GM19438 (cell line): ENCODE measurements at regions not wholly inside any gene's neighbourhood (a gene's known extent, or its start where the extent isn't known, plus 50 kb on each side); places are given as distances from the start of the nearest gene placed in this dataset.
A peak's percentile ranks its signal among the peaks of the same experiment; 100 is the strongest.
"Not testable (repeated sequence)": the region's sequence is repeated elsewhere in the genome, so short reads cannot be mapped to it uniquely, and the experiment has no call there.

Source experiments
- ATAC-seq: cut with Tn5 transposase; IDR thresholded peaks from one replicate; pipeline ENCODE4 v1.9.1; 2021; ENCODE audit warnings: low read depth; ENCODE audit not compliant: unreplicated experiment

DNA sequence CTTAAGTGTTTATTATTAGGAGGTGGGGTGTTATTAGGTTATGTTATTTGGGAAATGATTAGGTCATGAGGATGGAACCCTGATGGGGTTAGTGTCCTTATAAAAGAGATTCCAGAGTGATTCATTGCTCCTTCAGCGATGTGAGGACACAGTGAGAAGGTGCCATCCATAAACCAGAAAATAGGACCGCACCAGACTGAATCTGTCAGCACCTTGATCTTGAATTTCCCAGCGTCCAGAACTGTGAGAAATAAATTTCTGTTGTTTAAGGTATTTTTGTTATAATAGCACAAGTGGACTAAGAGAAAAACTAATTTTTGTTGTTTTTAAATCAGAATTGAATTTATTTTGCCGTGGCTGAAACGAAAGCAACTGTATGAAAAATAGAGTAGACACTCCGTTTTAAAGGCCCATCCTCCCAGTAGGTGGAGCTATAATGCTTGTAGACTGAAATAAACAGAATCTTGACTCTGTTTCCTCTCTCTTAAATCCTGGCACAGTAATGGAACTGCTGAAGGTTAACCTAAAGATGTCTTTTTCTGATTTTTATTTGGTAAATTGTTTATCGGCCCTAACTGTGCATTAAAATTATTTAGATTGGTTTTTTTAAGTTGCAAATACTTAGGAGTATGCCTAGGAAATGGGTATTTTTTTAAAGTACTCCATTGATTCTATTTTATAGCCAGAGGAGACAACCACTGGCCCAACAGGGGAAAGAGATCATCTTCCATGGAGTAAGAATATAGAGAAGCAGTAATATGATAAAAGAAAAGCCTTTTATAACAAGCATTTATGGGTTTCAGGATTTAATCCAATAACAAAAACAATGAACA is 133.2 kb upstream of the ADAMTS3 start:
- ATAC-seq = peak; percentile 72

DNA sequence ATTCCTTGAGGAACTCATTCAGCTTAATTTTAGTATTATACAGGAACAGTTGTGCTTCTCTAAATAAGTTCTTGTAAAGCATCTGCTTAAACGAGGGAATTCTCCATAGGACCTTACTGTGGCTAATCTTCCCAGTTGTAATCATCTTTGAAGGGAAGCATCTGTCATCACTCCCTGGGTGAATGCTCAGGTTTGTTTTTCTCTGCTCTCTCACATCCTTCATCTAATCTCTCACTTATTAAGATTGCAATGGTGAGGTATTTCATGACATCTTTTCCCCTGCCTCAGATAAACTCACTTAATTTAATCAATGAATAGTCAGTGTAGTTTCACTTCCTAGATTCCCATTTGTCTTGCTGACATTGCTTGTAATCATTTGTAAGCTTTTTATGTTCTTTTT is 121.8 kb upstream of the ADAMTS3 start:
- ATAC-seq = no peak

DNA sequence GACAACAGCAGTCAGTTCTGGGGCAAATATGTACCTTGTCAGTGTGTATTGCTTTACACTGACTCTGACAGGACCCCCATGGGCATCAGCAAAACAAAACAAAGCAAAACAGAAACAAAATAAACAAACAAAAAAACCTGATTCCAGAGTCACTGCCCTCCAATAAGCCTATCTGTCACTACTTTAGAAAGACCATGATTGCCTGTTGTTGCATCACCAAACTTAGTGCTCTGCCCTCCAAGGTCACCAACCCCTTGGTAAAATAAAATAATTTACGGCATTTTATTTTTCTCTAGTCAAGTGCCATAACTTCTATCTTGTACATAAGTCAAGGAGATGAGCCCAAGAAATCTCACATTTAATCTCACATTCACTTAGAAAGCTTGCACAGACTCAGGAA is 120.9 kb upstream of the ADAMTS3 start:
- ATAC-seq = no peak

DNA sequence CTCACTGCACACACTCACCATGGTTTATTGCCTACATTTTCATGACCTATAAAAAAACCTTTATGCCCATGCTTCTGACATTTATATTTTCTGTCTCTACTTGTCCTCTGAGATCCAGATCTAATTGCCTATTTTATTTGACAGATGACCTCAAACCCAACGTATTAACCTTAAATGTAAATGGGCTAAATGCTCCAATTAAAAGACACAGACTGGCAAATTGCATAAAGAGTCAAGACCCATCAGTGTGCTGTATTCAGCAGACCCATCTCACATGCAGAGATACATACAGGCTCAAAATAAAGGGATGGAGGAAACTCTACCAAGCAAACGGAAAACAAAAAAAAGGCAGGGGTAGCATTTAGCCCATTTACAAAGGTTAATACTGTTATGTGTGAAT is 117.4 kb upstream of the ADAMTS3 start:
- ATAC-seq = not testable (repeated sequence)

DNA sequence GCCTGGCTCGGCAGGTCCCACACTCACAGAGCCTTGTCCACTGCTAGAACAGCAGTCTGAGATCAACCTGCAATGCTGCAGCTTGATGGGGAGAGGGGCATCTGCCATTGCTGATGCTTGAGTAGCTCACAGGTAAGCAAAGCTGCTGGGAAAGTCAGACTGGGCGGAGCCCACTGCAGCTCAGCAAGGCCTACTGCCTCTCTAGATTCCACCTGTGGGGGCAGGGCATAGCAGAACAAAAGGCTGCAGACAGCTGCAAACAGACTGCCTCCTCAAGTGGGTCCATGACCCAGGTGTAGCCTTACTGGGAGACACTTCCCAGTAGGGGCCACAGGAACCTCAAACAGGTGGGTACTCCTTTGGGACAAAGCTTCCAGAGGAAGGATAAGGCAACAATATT is 110.6 kb upstream of the ADAMTS3 start:
- no peak for ATAC-seq

DNA sequence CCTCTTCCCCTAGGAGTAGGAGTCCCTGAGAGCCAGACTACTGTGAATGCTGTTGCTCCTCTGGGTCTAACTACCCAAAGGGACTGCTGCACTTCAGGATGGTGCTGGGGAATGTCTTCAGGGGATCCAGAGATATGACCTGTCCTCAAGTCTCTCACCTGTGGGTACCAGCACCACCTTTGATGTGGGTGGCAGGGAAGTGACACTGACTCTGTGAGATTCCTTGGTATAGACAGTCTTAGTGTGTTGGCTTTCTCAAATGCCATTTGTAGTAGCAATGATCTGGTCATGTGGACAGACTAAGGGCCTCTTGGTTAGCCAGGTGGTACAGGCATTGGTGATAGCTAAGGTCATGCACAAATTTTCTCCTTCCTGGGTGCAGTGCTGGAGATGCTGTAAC is 108.9 kb upstream of the ADAMTS3 start:
- ATAC-seq = no peak

DNA sequence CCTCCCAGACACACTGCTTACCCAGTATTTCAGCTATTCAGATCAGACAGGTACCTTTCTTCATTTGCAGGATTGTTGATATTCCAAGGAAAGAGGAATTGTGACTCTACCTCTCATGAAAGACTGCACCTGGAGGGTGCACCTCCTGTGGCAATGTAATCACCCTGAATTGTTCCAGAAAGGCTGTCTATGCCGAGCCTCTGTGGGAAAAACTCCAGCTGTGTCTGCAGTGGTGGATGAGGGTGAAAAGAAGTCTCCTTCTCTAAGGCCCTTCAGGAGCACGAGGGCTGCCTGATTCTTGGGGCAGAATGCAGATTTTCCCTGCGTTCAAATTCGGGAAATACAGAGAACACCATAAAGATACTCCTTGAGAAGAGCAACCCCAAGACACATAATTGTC is 108.2 kb upstream of the ADAMTS3 start:
- no peak for ATAC-seq

DNA sequence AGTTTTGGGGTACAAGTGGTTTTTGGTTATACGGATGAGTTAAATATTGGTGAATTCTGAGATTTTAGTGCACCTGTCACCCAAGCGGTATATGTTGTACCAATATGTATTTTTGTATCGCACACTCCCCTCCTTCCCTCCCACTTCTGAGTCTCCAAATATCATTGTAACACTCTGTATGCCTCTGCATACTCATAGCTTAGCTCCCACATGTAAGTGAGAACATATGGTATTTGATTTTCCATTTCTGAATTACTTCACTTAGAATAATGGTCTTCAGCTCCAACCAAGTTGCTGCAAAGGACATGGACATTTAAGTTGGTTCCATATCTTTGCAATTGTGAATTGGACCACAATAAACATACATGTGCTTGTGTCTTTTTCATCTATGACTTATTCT is 103.0 kb upstream of the ADAMTS3 start:
- ATAC-seq = no peak

DNA sequence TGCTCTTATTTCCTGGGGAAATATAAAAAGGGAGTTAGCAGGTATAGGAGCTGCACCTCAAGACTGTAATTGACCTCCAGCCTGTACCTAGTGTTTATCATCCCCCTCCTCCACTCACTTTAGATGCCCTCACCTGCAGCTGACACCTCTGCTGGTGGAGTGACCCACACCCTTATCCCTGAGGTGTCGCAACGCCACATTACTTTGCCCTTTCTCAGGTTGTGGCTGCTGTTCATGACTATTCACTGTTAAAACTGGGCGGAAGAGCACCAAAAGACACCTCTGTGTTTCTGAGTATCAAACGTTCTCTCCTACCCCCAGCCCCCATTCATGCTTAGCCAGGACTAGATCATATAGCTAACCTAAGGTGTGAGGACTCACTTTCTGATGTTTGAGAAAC is 101.5 kb upstream of the ADAMTS3 start:
- no peak for ATAC-seq

DNA sequence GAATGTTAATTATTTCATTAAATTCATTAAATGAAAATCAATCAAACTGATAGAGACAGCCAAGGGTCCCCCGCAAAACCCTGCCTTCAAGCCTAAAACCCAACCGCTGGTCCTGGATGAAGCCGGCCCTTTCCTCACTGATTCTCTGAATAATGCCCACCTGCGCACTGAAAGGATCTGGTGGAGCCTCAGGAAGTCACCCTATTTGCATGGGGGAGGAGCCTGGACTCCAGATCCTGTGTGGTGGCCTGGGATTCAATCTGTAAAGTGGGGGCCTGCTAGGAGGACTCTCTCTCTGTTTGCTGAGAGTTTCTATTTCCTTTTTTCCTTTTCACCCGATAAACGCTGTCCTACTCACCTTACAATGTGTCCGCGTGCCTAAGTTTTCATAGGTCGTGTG is 97.9 kb upstream of the ADAMTS3 start:
- ATAC-seq = no peak

DNA sequence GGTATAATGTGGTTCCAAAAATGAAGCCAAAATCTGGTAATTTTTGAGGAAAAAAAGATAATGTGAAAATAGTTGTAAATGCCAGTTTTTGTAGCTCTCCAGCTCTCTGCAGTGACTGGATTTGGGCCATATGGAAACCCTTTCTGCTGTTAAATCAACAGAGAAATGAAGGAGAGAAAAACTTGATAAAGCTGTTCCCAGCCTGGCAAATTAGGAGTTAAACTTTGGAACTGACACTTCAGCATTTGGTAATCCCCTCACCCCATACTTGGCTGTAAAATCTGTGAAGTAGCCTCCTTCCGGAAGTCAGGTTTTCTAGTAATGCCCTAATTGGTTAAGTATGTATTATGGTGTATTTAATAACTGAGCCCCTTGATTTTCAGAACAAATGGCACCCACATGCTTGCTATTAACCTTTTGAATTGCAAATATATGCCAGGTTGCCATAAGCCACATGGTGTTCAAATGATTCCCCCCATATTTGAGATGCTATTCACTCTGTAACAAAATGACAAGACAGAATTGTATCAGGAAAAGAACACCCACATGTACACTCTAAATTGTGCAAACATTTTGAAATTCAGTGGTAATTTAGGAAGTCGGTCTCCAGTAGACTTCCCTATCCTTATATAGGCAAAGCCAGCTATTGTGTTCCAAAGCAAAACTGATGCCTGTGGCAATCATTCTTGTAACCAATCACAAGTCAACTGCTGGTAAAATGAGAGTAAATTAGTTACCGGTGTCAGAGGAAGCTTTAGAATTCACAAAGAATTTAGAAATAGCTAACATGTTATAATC is 96.3 kb upstream of the ADAMTS3 start:
- ATAC-seq = no peak

DNA sequence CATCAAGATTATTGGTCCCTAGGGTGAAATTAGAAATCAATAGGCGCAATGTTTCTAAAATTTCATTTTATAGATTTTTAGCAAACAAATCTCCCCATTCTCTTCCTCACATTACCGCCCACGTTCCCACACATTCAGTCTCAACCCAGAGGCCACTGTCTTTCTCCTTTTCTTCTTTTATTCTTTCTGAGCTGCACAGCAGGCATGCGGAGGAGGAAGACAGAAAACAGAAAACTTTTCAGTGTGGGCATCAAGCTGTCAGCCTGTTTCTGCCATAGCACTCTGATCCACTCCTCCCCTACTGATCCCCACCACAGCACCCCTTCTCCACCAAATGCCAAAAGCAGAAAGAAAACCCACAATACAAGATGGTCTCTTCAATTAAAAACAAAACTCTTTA is 94.8 kb upstream of the ADAMTS3 start:
- no peak for ATAC-seq

DNA sequence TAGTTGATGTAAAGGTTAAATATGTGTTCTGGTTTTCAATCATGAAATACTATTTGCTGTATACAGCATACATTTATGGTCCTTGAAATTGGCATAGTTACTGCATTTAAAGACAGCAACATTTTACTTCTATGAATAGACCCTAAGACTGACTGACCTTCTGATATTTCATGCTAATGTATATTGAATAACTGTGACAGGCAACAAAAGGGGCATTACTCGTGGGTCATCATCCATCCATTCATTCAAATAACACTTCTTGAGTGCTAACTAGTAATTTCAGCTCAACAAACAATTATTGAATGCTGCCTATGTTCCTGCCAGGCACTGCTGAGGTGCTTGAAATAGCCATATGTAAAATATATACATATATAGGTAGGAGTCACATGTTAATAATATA is 92.8 kb upstream of the ADAMTS3 start:
- no peak for ATAC-seq

DNA sequence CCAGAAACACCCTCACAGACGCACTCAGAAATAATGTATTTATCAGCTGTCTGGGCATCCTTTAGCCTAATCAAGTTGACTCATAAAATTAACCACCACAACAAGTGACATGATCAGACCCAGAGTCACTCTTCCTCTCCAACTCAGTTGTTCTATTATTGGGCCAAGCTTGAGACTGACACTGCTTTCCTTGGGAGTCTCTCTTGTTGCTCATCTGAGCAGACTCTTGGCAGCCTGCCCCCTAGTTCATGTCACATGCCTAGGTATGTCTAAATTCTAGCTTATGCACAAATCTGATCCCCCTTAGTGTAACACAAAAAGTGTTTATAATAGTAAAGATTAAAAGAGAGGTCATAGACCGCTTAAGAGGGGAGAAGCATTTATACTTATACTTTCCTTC is 72.6 kb upstream of the ADAMTS3 start:
- ATAC-seq = no peak

DNA sequence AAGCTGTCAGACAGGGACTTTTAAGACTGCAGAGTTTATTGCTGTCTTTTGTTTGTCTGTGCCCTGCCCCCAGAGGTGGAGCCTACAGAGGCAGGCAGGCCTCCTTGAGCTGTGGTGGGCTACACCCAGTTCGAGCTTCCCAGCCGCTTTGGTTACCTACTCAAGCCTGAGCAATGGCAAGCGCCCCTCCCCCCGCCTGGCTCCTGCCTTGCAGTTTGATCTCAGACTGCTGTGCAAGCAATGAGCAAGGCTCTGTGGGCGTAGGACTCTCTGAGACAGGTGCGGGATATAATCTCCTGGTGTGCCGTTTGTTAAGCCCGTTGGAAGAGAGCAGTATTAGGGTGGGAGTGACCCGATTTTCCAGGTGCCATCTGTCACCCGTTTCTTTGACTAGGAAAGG is 67.8 kb upstream of the ADAMTS3 start:
- not testable (repeated sequence) for ATAC-seq

DNA sequence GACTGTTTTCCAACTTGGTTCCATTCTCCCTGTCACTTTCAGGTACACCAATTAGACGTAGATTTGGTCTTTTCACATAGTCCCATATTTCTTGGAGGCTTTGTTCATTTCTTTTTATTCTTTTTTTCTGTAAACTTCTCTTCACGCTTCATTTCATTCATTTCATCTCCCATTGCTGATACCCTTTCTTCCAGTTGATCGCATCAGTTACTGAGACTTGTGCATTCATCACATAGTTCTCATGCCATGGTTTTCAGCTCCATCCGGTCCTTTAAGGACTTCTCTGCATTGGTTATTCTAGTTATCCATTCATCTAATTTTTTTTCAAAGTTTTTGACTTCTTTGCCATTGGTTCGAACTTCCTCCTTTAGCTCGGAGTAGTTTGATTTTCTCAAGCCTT is 66.9 kb upstream of the ADAMTS3 start:
- ATAC-seq = not testable (repeated sequence)

DNA sequence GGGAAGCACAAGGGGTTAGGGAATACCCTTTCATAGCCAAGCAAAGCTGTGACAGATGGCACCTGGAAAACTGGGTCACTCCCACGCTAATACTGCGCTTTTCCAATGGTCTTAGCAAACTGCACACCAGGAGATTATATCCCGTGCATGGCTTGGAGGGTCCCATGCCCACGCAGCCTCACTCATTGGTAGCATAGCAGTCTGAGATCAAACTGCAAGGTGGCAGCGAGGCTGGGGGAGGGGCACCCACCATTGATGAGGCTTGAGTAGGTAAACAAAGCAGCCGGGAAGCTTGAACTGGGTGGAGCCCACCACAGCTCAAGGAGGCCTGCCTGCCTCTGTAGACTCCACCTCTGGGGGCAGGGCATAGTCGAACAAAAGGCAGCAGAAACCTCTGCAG is 63.2 kb upstream of the ADAMTS3 start:
- not testable (repeated sequence) for ATAC-seq

DNA sequence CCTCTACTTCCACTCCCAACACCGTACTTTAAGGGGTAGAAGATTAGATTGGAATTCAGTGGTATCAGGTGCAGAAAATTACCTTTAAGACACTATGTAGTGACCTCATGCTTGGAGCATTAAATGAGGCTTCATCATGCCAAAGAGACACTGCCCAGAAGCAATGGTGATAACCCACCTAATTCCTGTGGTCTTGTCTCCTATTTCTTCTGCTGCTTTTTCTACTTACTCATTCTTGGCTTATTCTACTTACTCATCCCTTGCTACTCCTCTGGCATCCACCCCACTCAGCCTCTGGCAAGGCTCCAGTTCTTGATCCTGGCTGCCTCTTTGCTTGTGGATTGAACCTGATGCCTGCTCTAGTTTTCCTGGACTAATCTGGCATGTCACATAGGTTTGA is 62.3 kb upstream of the ADAMTS3 start:
- no peak for ATAC-seq

DNA sequence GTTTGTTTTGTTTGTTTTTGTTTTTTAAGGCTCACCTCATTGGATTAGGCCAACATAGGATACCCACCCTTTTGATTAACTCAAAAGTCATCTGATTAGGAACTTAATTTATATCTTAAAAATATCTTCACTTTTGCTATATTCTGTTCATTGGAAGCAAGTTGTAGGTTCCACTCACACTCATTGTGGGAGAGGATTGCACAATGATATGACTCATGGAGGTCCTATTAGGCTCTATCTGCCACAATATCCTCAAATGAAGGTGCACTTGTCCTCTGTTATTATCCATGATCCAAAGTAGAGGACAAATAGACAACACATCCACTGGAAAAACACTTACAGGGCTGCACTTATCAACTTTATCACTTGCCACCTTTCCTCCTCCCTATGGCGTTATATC is 60.5 kb upstream of the ADAMTS3 start:
- ATAC-seq = no peak

DNA sequence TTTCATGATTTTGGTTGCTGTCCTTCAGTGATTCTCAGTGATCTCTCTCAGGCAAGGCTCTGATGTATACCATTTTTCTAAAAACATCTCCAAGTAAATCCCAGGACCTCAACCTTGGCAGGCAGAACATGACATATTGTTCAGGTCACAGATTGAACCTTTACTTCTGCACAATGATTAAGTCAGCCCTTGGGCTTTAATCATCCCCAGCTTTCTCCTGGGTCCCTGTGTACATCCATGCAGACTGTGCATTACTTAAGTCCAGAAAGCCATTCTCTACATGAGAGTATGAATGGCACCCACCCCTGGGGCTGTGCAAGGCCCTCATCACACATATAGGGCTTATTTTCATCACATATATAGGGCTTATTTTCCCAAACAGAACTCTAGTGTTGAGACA is 58.7 kb upstream of the ADAMTS3 start:
- no peak for ATAC-seq
